ENCODE measurements at regions not wholly inside any gene's neighbourhood (a gene's known extent, or its start where the extent isn't known, plus 50 kb on each side); places are given as distances from the start of the nearest gene placed in this dataset.

DNA sequence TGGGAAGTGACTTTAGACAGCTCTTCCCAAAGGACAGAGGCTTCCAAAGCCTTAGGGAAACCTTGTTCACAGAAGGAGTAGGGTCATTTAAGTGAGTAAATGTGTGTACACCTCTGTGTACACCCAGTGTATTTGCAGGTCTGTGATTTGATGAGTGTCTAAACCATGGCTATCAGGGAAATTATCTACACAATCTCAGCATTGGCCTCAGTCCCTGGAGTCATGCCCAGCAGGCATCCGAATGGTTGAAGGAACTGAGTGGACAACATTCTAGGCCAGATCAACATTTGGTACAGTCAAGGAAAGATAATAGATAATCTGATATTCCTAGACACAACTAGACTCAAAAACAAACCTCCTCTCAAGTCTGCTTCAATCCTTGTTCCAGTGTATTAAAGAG lies 258.4 kb upstream of the DAPK1 start:
- H2AFZ ChIP-seq (ENCODE audit: low read length): no peak overlapping the region

More for the DNA sequence above, 258.4 kb upstream of the DAPK1 start:
- Histone ChIP-seq H3K18ac (ENCODE audit: insufficient read length, low read depth, low read length) (no peak overlapping the region), H2BK15ac (ENCODE audit: low read depth, low read length) (no peak overlapping the region), H3T11ph (ENCODE audit: low read length) (no peak overlapping the region), H3K27me3 (ENCODE audit: insufficient read depth, low read length) (no peaks in the 10 kb centered on the region), H2BK12ac (ENCODE audit: insufficient read length, low read depth, low read length) (no peak overlapping the region), H3K79me2 (ENCODE audit: insufficient read depth, low read length) (no peaks in the 10 kb centered on the region), H3K23ac (ENCODE audit: insufficient read length, low read depth, low read length) (no peak overlapping the region), H3K23me2 (ENCODE audit: insufficient read length, low read depth, low read length, poor library complexity, severe bottlenecking) (no peaks in the 10 kb centered on the region), H2BK20ac (ENCODE audit: low read depth, low read length, poor library complexity, severe bottlenecking) (no peak overlapping the region), H3K9me3 (ENCODE audit: control insufficient read depth, low read depth, low read length) (no peaks in the 10 kb centered on the region), H3K14ac (ENCODE audit: insufficient read depth, low read length) (no peak overlapping the region), H2AK5ac (ENCODE audit: insufficient read length, low read length) (no peak overlapping the region), H4K91ac (ENCODE audit: insufficient read length, low read depth, low read length) (no peak overlapping the region), H3K9ac (ENCODE audit: extremely low read depth, insufficient read length, low read length) (no peak overlapping the region), H3K27ac (ENCODE audit: insufficient read length, low read depth, low read length) (no peak overlapping the region), H3K4ac (ENCODE audit: low read depth, low read length) (no peak overlapping the region), H3K4me1 (ENCODE audit: insufficient read depth, low read length) (no peaks in the 10 kb centered on the region), H4K8ac (replicated peaks; ENCODE audit: insufficient read length, low read depth, low read length) (no peak overlapping the region), H3K79me1 (ENCODE audit: insufficient read depth, low read depth, low read length, poor library complexity, severe bottlenecking) (no peaks in the 10 kb centered on the region), H4K20me1 (ENCODE audit: control insufficient read depth, insufficient read depth, insufficient read length) (no peaks in the 10 kb centered on the region), H4K5ac (ENCODE audit: insufficient read length, low read depth, low read length) (no peak overlapping the region), H3K4me2 (ENCODE audit: insufficient read depth, insufficient read length, low read length) (no peak overlapping the region), H3K56ac (ENCODE audit: insufficient read length, low read depth, low read length) (no peak overlapping the region), H2BK120ac (ENCODE audit: low read depth, low read length, poor library complexity, severe bottlenecking) (no peak overlapping the region), H2BK5ac (ENCODE audit: insufficient read length, low read length) (no peak overlapping the region)
- no peaks in the 10 kb centered on the region for H3K36me3 Mint-ChIP-seq (ENCODE audit: insufficient read depth in 1 of 3, low read depth in 3 of 3)
- 0 out of 4 replicates have a peak, but pooled peaks cover 0 to under 1% of the 10 kb centered on the region in 2 experiments for H3K4me1 Mint-ChIP-seq
- H3K27me3 Mint-ChIP-seq (ENCODE audit: low read depth): peaks cover 3% of the 10 kb centered on the region; the same call in 1 of the 2 replicates
- WGBS (ENCODE audit: extremely low coverage, insufficient read length, low lambda C conversion rate): no CpG with 5 or more reads among the region's 1 CpG
- DNase-seq: no peak
- no peak overlapping the region for H3K27ac Mint-ChIP-seq
- no peaks in the 10 kb centered on the region for H3K9me3 Mint-ChIP-seq
- TF ChIP-seq, protein P1, sequence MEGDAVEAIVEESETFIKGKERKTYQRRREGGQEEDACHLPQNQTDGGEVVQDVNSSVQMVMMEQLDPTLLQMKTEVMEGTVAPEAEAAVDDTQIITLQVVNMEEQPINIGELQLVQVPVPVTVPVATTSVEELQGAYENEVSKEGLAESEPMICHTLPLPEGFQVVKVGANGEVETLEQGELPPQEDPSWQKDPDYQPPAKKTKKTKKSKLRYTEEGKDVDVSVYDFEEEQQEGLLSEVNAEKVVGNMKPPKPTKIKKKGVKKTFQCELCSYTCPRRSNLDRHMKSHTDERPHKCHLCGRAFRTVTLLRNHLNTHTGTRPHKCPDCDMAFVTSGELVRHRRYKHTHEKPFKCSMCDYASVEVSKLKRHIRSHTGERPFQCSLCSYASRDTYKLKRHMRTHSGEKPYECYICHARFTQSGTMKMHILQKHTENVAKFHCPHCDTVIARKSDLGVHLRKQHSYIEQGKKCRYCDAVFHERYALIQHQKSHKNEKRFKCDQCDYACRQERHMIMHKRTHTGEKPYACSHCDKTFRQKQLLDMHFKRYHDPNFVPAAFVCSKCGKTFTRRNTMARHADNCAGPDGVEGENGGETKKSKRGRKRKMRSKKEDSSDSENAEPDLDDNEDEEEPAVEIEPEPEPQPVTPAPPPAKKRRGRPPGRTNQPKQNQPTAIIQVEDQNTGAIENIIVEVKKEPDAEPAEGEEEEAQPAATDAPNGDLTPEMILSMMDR (conservative IDR thresholded peaks at IDR 0.05): no peak
- H3K4me3 Mint-ChIP-seq: no peak overlapping the region
